Hematopoietic multipotent progenitor cell treated with erythropoietin and hydrocortisone succinate and interleukin-3 and kit ligand, for 4 days (in vitro differentiated cells): ENCODE measurements at regions not wholly inside any gene's neighbourhood (a gene's known extent, or its start where the extent isn't known, plus 50 kb on each side); places are given as distances from the start of the nearest gene placed in this dataset.

ENCODE experiments used
- DNase-seq: peaks from one replicate; pipeline ENCODE4 v3.0.0-alpha.2; 2015

DNA sequence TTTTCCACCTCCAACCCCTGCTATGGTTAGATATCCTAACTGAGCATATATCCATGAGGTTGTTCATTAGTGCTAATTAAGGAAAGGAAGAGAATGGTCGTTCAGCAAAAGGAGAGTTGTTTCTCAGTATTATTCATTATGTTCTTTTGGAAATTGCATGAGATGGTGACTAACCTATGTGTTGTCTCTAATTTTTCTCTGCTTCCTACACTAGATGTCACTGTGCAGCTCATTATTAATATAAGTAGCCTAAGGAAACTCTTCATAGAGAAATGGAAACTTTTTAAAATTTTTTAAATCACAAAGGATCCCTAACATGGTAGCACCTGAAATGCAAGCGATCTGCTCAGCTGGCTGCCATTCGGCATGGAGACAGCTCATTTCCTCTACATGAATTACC is 67.7 kb upstream of the FAM9A start:
- peak; percentile 13 for DNase-seq

- DNase-seq: no peak
These were observed 67.0 kb upstream of the FAM9A start for GRCh38 chrX:8868070-8868773.

- no peak for DNase-seq
These were observed 66.2 kb upstream of the FAM9A start for GRCh38 chrX:8867406-8867805.

GRCh38 chrX:8864161-8864560 is 63.0 kb upstream of the FAM9A start:
- peak; percentile 3 for DNase-seq

DNA sequence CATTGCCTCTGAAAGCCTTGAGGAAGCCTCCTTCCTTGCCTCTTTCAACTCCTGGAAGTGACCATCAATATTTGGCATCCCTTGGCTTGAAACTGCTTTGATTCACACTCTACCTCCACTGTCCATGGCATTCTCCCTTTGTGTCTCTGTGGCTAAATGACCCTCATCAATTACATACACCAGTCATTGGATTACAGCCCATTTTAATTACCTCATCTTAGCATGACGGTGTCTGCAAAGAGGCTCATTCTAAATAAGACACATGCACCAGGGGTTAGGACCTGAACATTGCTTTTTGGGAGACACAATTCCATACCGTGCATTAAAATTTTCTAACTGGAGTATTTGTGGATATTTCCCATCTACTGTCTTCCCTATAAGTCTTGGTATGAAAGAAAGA is 60.7 kb upstream of the FAM9A start:
- DNase-seq: no peak

GRCh38 chrX:8851231-8851886 is 50.2 kb upstream of the FAM9A start:
- DNase-seq: no peak
